K562 (cell line): ENCODE measurements at regions not wholly inside any gene's neighbourhood (a gene's known extent, or its start where the extent isn't known, plus 50 kb on each side); places are given as distances from the start of the nearest gene placed in this dataset.

Experiments
- ATF7 ChIP-seq: fragments of 450-650 bp; IDR thresholded peaks from 2 replicates; pipeline ENCODE4 v1.7.1; 2014; ENCODE audit warnings: mild to moderate bottlenecking, moderate library complexity
- CBFA2T2 ChIP-seq: fragments of 450-650 bp; conservative IDR thresholded peaks from 2 replicates; pipeline ENCODE4 v1.6.1; 2017; ENCODE audit warnings: mild to moderate bottlenecking
- FOXJ2 ChIP-seq: fragments of 200-800 bp; sonication (Bioruptor generic); IDR thresholded peaks from 2 replicates; pipeline ENCODE4 v1.6.1; 2016; ENCODE audit warnings: missing genetic modification characterization, missing compliant biosample characterization
- FOXJ3 ChIP-seq: sonication (generic); formaldehyde crosslinking; IDR thresholded peaks from 2 replicates; pipeline ENCODE4 v1.4.0; 2020; ENCODE audit warnings: mild to moderate bottlenecking, missing genetic modification reagents
- NRF1 ChIP-seq, 2 experiments: fragments of 450-650 bp; IDR thresholded peaks in 1 of 2; conservative IDR thresholded peaks in 1 of 2; 2 replicates each; pipeline ENCODE4 v1.6.1; 2014; ENCODE audit warnings: mild to moderate bottlenecking in 2 of 2
- RAD51 ChIP-seq: fragments of 450-650 bp; IDR thresholded peaks from 2 replicates; pipeline ENCODE4 v1.7.1; 2016; ENCODE audit warnings: low read depth, mild to moderate bottlenecking, borderline replicate concordance
- SP1 ChIP-seq: sonication (generic); formaldehyde crosslinking; IDR thresholded peaks from 2 replicates; pipeline ENCODE4 v1.8.1; 2022; ENCODE audit warnings: mild to moderate bottlenecking, missing genetic modification reagents
- XRCC4 ChIP-seq: IDR thresholded peaks from one replicate; pipeline ENCODE4 v1.6.1; 2011; ENCODE audit not compliant: insufficient read depth, insufficient read length; ENCODE audit errors: extremely low read depth
- ZNF408 ChIP-seq: fragments of 250-450 bp; sonication (Bioruptor Pico); IDR thresholded peaks from 2 replicates; pipeline ENCODE4 v1.4.0; 2020; ENCODE audit warnings: low read depth, mild to moderate bottlenecking, moderate library complexity
- TF ChIP-seq, protein P1 (sequence below): fragments of 450-650 bp; conservative IDR thresholded peaks from 2 replicates; pipeline ENCODE4 v1.6.1; 2016; ENCODE audit warnings: missing genetic modification characterization, low read depth, mild to moderate bottlenecking, control low read depth, missing compliant biosample characterization
- TF ChIP-seq, protein P2 (sequence below): sonication (generic); IDR thresholded peaks from 2 replicates; pipeline ENCODE4 v1.6.1; 2016
- TF ChIP-seq, protein P3 (sequence below), 2 experiments: fragments of 450-650 bp in 1 of 2; sonication (generic) in 1 of 2; formaldehyde crosslinking in 1 of 2; IDR thresholded peaks in 1 of 2; conservative IDR thresholded peaks in 1 of 2; 2 replicates each; pipeline versions ENCODE4 v1.6.1 to v1.8.1; 2016 to 2023; ENCODE audit warnings: mild to moderate bottlenecking in 2 of 2, moderate library complexity in 2 of 2, inconsistent platforms in 1 of 2, missing genetic modification reagents in 1 of 2

DNA sequence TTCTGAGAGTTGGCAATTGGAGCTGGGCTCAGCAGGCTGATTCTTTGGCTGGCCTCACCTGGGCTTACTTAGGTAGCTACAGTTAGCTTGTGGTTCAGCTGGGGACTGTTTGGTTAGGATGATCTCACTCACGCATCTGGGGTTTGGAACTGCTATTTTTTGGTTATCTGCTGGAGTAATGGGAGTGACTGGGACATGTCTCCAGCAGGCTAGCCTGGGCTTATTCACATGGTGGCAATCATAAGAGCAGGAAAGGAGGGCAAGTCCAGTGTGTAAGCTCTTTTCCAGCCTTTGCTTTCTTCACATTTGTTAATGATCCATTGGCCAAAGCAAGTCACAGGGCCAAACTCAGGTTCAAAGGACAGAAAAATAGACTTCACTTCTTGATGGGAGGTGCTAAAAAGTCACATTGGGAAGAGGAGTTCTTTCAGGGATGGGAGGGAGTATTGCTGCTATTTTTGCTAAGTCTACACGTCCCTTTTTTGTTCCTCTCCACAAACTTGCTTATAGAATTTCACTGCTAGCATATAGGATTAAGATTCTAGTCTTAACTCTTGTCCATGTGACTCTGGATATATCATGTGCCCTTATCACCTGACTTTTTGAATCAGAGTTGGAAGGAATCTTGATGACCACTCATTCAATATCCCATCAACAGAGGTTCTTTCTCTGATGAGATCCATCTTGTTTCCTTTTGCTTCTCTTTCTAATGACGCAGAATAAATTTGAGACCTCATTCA is 174.0 kb downstream of the ZFP36L2 start (continued):
- TF ChIP-seq, protein P1, sequence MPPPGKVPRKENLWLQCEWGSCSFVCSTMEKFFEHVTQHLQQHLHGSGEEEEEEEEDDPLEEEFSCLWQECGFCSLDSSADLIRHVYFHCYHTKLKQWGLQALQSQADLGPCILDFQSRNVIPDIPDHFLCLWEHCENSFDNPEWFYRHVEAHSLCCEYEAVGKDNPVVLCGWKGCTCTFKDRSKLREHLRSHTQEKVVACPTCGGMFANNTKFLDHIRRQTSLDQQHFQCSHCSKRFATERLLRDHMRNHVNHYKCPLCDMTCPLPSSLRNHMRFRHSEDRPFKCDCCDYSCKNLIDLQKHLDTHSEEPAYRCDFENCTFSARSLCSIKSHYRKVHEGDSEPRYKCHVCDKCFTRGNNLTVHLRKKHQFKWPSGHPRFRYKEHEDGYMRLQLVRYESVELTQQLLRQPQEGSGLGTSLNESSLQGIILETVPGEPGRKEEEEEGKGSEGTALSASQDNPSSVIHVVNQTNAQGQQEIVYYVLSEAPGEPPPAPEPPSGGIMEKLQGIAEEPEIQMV (tag), result no peak
- TF ChIP-seq RAD51 (peak; percentile 79), FOXJ3 (CRISPR knock-in tag) (no peak), ATF7 (peak; percentile 39; the same call in 1 of the 2 replicates), CBFA2T2 (peak; percentile 38; the same call in 1 of the 2 replicates), ZNF408 (CRISPR knock-in tag) (no peak), NRF1 (conservative IDR thresholded peaks at IDR 0.05 in 1 of 2, IDR thresholded peaks at IDR 0.05 in 1 of 2) (0 out of 4 replicates have a peak, but pooled peaks of 1 of the 2 experiments have one; percentile 9), XRCC4 (no peak), FOXJ2 (no peak), SP1 (CRISPR knock-in tag) (no peak)
- TF ChIP-seq, protein P2, sequence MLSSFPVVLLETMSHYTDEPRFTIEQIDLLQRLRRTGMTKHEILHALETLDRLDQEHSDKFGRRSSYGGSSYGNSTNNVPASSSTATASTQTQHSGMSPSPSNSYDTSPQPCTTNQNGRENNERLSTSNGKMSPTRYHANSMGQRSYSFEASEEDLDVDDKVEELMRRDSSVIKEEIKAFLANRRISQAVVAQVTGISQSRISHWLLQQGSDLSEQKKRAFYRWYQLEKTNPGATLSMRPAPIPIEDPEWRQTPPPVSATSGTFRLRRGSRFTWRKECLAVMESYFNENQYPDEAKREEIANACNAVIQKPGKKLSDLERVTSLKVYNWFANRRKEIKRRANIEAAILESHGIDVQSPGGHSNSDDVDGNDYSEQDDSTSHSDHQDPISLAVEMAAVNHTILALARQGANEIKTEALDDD, result peak; percentile 75; the same call in 1 of the 2 replicates
- TF ChIP-seq, protein P3, sequence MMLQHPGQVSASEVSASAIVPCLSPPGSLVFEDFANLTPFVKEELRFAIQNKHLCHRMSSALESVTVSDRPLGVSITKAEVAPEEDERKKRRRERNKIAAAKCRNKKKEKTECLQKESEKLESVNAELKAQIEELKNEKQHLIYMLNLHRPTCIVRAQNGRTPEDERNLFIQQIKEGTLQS (IDR thresholded peaks at IDR 0.05), result 0 out of 2 replicates have a peak, but pooled peaks have one; percentile 22
- TF ChIP-seq, protein P3 (CRISPR knock-in tag; conservative IDR thresholded peaks at IDR 0.05), result no peak
- TF ChIP-seq, all 486 proteins: peak for 10
